Activated T-helper 2 cell treated with anti-CD3 and anti-CD28 coated beads, Interferon-gamma antibody, Interleukin-2, Interleukin-4, amounts not matched to agents 10 μg/mL and 5 μg/mL and 100 μg/mL, durations not matched to agents 14 hours and 24 hours and 36 hours (primary cell): ENCODE measurements at regions not wholly inside any gene's neighbourhood (a gene's known extent, or its start where the extent isn't known, plus 50 kb on each side); places are given as distances from the start of the nearest gene placed in this dataset.

Experiments used
- DNase-seq: peaks from one replicate; pipeline ENCODE4 v3.0.0; 2021; ENCODE audit warnings: low spot score
- H3K27ac Mint-ChIP-seq: one replicate; pipeline ENCODE4 v1.8.0; 2021; ENCODE audit warnings: mixed read lengths
- H3K27me3 Mint-ChIP-seq: one replicate; pipeline ENCODE4 v1.8.0; 2021; ENCODE audit warnings: low read depth, mixed read lengths
- H3K36me3 Mint-ChIP-seq: one replicate; pipeline ENCODE4 v1.8.0; 2021; ENCODE audit warnings: low read depth, mixed read lengths
- H3K4me1 Mint-ChIP-seq: one replicate; pipeline ENCODE4 v1.8.0; 2021; ENCODE audit warnings: low read depth, mixed read lengths
- H3K4me3 Mint-ChIP-seq: one replicate; pipeline ENCODE4 v1.8.0; 2021; ENCODE audit warnings: low read depth, mild to moderate bottlenecking, moderate library complexity, mixed read lengths
- H3K9me3 Mint-ChIP-seq: one replicate; pipeline ENCODE4 v1.8.0; 2021; ENCODE audit warnings: mixed read lengths
- intact Hi-C: fragments of 100-400 bp; cut with micrococcal nuclease; formaldehyde crosslinking; loops from one replicate; pipeline ENCODE4 v1.15.1; 2023

DNA sequence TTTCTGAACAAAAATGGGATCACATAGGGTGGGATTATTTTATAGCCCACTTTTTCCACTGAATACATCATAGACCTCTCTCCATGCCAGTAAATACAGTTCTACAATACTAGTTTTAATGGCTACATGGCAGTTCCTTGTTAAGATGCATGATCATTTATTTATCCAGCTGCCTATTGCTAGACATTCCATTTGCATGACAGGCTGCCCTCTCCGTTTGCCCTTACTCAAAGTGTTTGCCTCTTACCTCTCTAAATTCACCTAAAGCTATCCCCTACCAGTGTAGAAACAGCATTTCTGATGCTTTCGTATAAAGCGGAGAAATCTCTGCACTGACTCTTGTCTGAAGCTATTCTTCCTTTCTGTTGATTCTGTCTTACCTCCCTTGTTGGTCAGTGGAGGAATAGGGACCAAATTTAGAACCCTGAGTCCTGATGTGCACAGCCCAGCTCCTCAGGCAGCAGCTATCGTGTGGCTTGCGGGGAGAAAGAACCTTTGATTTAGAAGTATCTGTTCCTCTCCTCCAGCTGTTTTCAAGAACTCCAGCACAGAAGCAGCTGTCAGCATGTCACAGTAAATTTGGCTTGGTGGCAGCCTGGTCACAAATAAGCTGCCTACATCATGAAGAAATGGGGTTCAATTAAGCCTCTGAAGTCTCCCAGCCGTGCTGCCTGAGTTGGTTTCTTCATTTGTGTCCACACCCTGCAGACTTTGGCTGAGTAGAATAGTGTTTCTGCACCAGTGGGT lies 337.3 kb downstream of the PRDM2 start:
- H3K4me1 Mint-ChIP-seq = no peaks in the 10 kb centered on the region
- H3K9me3 Mint-ChIP-seq = peaks cover 14% of the 10 kb centered on the region
- no peak overlapping the region for H3K27ac Mint-ChIP-seq
- H3K4me3 Mint-ChIP-seq = no peak overlapping the region
- H3K36me3 Mint-ChIP-seq = no peaks in the 10 kb centered on the region
- no peaks in the 10 kb centered on the region for H3K27me3 Mint-ChIP-seq
- intact Hi-C loops = no loop called here
- DNase-seq = no peak

DNA sequence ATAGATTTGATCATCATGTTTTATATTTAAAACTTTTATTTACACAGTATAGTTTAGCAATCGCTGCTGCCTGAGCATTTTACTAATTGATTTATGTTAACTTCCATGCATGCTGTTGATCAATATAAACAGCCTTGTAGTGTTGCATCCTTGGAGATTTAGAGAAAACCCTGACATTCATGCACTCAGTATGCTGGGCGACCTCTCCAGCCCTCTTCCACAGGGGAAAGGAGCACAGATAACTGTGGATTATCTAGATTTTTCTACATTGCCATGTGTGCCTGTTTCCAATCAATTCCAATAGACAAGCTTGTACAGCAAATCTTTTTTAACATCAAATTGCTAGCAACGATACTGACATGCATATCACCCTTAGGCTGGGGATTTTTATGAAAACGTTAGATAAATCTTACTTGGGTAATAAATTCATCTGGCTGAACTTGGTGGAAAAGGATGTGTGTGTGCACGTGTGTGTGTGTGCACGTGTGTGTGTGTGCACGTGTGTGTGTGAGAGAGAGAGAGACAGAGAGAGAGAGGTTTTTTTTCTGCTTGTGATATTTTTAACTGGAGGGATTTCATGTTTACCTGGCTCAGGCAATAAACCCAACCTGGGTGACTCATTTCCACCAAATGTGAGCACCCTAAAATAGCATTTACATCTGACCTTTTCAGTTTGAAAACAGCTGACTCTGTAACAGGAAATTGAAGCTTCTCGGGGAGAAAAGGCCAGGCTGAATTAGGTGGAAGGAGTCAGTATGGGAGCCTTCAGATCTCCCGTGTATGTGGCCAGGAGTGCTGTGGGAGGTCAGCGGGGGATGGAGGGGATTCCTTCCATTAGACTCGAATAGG lies 339.8 kb downstream of the PRDM2 start:
- DNase-seq = no peak

DNA sequence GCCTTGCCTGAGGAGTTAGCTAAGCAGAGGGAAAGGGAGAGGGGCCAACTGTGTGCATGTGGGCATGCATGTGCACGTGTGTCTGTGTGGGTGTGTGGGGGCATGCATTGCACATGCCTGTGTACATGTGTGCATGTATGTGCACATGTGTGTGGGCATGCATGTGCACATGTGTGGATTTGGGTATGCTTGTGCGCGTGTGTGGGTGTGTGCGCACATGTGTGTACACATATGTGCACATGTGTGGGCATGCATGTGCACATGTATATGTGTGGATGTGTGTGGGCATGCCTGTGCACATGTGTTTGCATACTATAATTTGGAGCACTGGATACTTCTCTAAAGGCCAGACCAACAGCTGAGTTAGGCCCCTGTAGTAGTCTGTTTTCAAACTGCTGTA lies 350.0 kb downstream of the PRDM2 start:
- H3K4me1 Mint-ChIP-seq = no peaks in the 10 kb centered on the region
- no peaks in the 10 kb centered on the region for H3K36me3 Mint-ChIP-seq

More for the DNA sequence above, 339.8 kb downstream of the PRDM2 start:
- H3K9me3 Mint-ChIP-seq = peaks cover 21% of the 10 kb centered on the region
- H3K4me1 Mint-ChIP-seq = no peaks in the 10 kb centered on the region
- H3K36me3 Mint-ChIP-seq = no peaks in the 10 kb centered on the region
- no peaks in the 10 kb centered on the region for H3K27me3 Mint-ChIP-seq
- intact Hi-C loops = no loop called here
- no peak overlapping the region for H3K27ac Mint-ChIP-seq
- H3K4me3 Mint-ChIP-seq = no peak overlapping the region

DNA sequence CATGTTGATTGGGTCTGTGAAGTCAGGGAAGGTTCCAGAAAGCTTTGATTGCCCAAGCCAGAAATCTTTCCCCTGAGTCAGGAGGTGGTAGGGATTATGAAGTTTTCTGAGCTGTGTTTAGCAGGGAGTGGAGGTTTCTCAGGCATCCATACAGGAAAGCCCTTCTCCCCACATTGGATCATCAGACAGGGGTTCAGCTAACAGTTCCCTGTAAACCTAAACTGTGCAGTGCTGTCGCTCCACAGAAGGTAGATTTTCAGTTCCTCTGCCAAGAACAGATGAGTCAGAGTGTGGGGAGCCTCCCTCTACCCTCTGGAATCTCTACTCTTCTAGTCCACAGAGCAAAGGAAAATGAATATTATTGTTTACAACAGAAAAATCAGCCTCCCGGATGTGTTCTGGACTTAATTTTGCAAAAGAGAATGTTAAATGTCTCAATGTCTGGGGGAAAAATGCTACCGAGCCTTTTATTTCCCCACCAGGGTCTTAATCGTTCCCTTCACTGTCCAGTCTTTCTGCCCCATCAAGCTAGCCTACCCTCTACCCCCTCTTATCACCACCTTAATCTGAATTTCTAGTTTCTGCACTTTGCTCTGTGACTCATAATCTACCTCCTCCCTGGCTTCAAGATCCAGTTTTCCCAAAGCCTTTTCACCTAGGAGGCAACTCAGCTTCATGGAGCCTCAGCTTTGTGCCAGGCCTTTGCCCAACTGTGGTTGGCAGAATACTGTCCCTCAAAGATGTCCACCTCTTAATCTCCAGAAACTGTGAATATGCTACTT lies 355.6 kb downstream of the PRDM2 start:
- Mint-ChIP-seq H3K27me3 (no peaks in the 10 kb centered on the region), H3K4me1 (no peaks in the 10 kb centered on the region), H3K4me3 (no peak overlapping the region), H3K9me3 (peaks cover 6% of the 10 kb centered on the region), H3K36me3 (no peaks in the 10 kb centered on the region), H3K27ac (no peak overlapping the region)
- DNase-seq = no peak
- intact Hi-C loops = no loop called here

More for the DNA sequence above, 350.0 kb downstream of the PRDM2 start:
- DNase-seq = no peak
- Mint-ChIP-seq H3K27ac (no peak overlapping the region), H3K27me3 (no peaks in the 10 kb centered on the region), H3K9me3 (peaks cover 7% of the 10 kb centered on the region), H3K4me3 (no peak overlapping the region)
- intact Hi-C loops = no loop called here

DNA sequence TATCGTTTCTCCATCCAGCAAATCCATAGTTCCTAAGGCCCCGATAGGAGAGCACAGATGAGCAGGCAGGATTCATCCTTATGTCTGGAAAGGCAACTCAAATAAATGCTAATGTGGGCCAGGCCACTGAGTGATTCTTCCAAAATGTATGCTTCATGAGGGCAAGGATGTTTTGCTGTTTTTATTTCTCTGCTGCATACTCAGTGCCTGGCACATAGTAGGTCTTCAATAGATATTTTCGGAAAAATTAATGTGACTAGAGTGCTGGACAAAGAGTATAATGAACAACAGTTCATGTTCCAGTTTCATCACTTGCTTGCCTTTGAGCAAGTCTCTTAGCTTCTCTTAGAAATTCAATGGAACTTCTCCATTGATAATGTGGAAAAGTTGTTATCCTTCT lies 357.7 kb downstream of the PRDM2 start:
- peaks cover 6% of the 10 kb centered on the region for H3K9me3 Mint-ChIP-seq
- no peak overlapping the region for H3K27ac Mint-ChIP-seq
- H3K36me3 Mint-ChIP-seq = no peaks in the 10 kb centered on the region
- H3K27me3 Mint-ChIP-seq = no peaks in the 10 kb centered on the region
- no peak overlapping the region for H3K4me3 Mint-ChIP-seq
- intact Hi-C loops = no loop called here
- no peaks in the 10 kb centered on the region for H3K4me1 Mint-ChIP-seq
- no peak for DNase-seq

- no peak for DNase-seq
- peaks cover 6% of the 10 kb centered on the region for H3K9me3 Mint-ChIP-seq
- no peaks in the 10 kb centered on the region for H3K4me1 Mint-ChIP-seq
- no peak overlapping the region for H3K27ac Mint-ChIP-seq
- H3K4me3 Mint-ChIP-seq = no peak overlapping the region
- intact Hi-C loops = no loop called here
- no peaks in the 10 kb centered on the region for H3K27me3 Mint-ChIP-seq
- no peaks in the 10 kb centered on the region for H3K36me3 Mint-ChIP-seq
Observed at GRCh38 chr1:14061204-14061603, 361.2 kb downstream of the PRDM2 start.

GRCh38 chr1:14061722-14062121 lies 361.7 kb downstream of the PRDM2 start:
- H3K36me3 Mint-ChIP-seq = no peaks in the 10 kb centered on the region
- no peak overlapping the region for H3K27ac Mint-ChIP-seq
- no peaks in the 10 kb centered on the region for H3K27me3 Mint-ChIP-seq
- intact Hi-C loops = no loop called here
- no peak for DNase-seq
- H3K4me3 Mint-ChIP-seq = no peak overlapping the region
- H3K4me1 Mint-ChIP-seq = no peaks in the 10 kb centered on the region
- peaks cover 6% of the 10 kb centered on the region for H3K9me3 Mint-ChIP-seq

DNA sequence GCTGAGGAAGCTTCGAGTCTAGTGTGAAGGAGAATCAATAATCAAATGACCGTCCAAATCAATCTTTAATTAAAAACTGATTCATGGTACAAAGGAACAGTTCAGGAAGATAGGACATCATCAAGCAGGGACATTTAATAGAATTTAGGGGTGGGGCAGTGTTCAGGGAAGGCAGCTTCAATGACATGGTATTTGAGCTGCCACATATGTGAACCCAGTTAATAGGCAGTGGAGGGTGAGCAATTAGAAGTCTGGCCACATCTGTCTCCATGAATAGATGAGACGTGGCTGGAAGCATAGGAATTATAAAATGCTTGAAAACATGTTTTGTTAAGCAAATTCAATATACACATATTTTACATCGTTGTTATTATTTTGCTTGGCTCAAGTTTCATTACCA lies 362.7 kb downstream of the PRDM2 start:
- H3K4me1 Mint-ChIP-seq = no peaks in the 10 kb centered on the region
- DNase-seq = no peak
- no peak overlapping the region for H3K27ac Mint-ChIP-seq
- H3K9me3 Mint-ChIP-seq = peaks cover 6% of the 10 kb centered on the region
- intact Hi-C loops = no loop called here
- H3K27me3 Mint-ChIP-seq = no peaks in the 10 kb centered on the region
- H3K36me3 Mint-ChIP-seq = no peaks in the 10 kb centered on the region
- no peak overlapping the region for H3K4me3 Mint-ChIP-seq

- no peak for DNase-seq
- Mint-ChIP-seq H3K27me3 (no peaks in the 10 kb centered on the region), H3K36me3 (no peaks in the 10 kb centered on the region), H3K4me3 (no peak overlapping the region), H3K27ac (no peak overlapping the region), H3K4me1 (no peaks in the 10 kb centered on the region), H3K9me3 (no peaks in the 10 kb centered on the region)
- intact Hi-C loops = no loop called here
Observed at GRCh38 chr1:14064649-14065442, 364.9 kb downstream of the PRDM2 start.

GRCh38 chr1:14065486-14065885 lies 365.5 kb downstream of the PRDM2 start:
- H3K9me3 Mint-ChIP-seq = no peaks in the 10 kb centered on the region
- H3K27ac Mint-ChIP-seq = no peak overlapping the region
- no peaks in the 10 kb centered on the region for H3K4me1 Mint-ChIP-seq
- intact Hi-C loops = no loop called here
- DNase-seq = no peak
- no peaks in the 10 kb centered on the region for H3K36me3 Mint-ChIP-seq
- H3K27me3 Mint-ChIP-seq = no peaks in the 10 kb centered on the region
- H3K4me3 Mint-ChIP-seq = no peak overlapping the region

- H3K36me3 Mint-ChIP-seq = no peaks in the 10 kb centered on the region
- no peaks in the 10 kb centered on the region for H3K4me1 Mint-ChIP-seq
- DNase-seq = no peak
- intact Hi-C loops = no loop called here
- no peaks in the 10 kb centered on the region for H3K27me3 Mint-ChIP-seq
- H3K4me3 Mint-ChIP-seq = no peak overlapping the region
- H3K27ac Mint-ChIP-seq = no peak overlapping the region
- no peaks in the 10 kb centered on the region for H3K9me3 Mint-ChIP-seq
Observed at GRCh38 chr1:14067036-14067435, 367.0 kb downstream of the PRDM2 start.

GRCh38 chr1:14067711-14068110 lies 367.7 kb downstream of the PRDM2 start:
- intact Hi-C loops = no loop called here
- DNase-seq = no peak
- H3K27me3 Mint-ChIP-seq = no peaks in the 10 kb centered on the region
- H3K4me1 Mint-ChIP-seq = no peaks in the 10 kb centered on the region
- H3K36me3 Mint-ChIP-seq = no peaks in the 10 kb centered on the region
- no peak overlapping the region for H3K27ac Mint-ChIP-seq
- H3K9me3 Mint-ChIP-seq = no peaks in the 10 kb centered on the region
- H3K4me3 Mint-ChIP-seq = no peak overlapping the region
